ENCODE measurements at regions not wholly inside any gene's neighbourhood (a gene's known extent, or its start where the extent isn't known, plus 50 kb on each side); places are given as distances from the start of the nearest gene placed in this dataset.

- no peak overlapping the region for H3K4me3 Mint-ChIP-seq
These were observed 2351.4 kb downstream of the PCDH7 start for GRCh38 chr4:33071535-33071934.

DNA sequence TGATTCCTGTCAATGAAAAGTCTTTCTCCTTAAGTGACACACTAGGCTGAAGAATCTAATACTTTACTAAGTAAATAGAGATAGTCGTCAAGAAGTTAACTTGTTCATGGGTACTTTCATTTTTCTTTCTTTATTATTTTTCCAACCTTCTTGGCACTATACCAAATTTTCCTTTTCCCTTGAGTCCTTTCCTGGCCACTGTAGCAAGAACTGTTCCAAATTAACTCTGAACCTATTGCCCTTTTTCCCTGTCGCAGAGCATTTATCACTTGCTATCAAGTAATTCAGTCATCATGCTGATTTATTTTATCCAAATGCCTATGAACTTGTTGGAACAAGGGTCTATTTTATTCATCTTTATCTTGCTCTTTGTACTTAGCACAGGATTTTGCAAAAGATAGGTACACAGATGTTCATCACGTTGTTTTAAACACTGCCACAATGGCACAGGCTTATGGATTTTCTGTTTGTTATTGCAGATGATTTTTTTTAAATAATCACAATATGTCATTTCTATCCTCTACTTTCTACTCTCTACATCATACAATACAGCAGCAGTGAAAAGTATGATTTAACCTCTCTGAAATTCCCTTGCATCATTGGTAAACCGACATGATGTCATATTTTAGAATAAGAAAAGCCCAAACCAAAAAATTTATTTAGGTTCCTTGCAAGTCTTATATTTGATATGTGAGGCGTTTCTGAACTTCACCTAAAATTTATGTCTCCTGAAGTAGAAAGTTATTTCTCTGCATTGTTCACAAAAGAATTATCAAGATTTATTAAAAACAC is 2352.3 kb downstream of the PCDH7 start:
- Mint-ChIP-seq H3K27ac (no peak overlapping the region), H3K9me3 (peaks cover 6% of the 10 kb centered on the region), H3K4me3 (no peak overlapping the region), H3K27me3 (no peaks in the 10 kb centered on the region), H3K36me3 (ENCODE audit: low read depth) (no peaks in the 10 kb centered on the region), H3K4me1 (no peaks in the 10 kb centered on the region)
- no peak for TF ChIP-seq CTCF (IDR thresholded peaks at IDR 0.05)
- no peak for ATAC-seq (ENCODE audit: low read depth)
- POLR2A ChIA-PET: no interaction called here
- DNase-seq: no peak
- intact Hi-C loops (cut with micrococcal nuclease): no loop called here
- CTCF ChIA-PET: no interaction called here

More at GRCh38 chr4:33071535-33071934, 2351.4 kb downstream of the PCDH7 start:
- DNase-seq (no peak), ATAC-seq (ENCODE audit: low read depth) (no peak)
- Mint-ChIP-seq H3K4me1 (no peaks in the 10 kb centered on the region), H3K9me3 (peaks cover 6% of the 10 kb centered on the region), H3K27me3 (no peaks in the 10 kb centered on the region), H3K36me3 (ENCODE audit: low read depth) (no peaks in the 10 kb centered on the region), H3K27ac (no peak overlapping the region)
- ChIA-PET POLR2A (no interaction called here), CTCF (no interaction called here)
- intact Hi-C loops (cut with micrococcal nuclease): no loop called here
- TF ChIP-seq CTCF (IDR thresholded peaks at IDR 0.05): no peak

DNA sequence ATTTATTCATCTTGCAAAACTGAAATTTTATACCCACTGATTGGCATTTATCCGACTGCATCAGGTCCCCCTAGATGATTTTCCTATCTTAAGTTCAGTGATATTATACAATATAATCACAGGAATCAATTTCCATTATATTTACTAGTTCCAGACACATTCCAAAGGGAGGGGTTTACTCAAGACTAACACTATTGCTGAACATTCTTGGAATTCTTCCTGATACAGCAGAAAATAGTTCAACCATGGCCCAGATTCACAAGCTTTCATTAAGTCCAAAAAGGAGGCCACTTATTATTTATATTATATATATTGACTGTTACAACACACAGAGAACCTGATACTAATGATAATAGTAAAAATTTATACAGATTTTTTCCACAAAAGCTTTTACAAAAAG is 2353.6 kb downstream of the PCDH7 start:
- Mint-ChIP-seq H3K9me3 (peaks cover 6% of the 10 kb centered on the region), H3K4me3 (no peak overlapping the region), H3K27me3 (no peaks in the 10 kb centered on the region), H3K4me1 (no peaks in the 10 kb centered on the region), H3K36me3 (ENCODE audit: low read depth) (no peaks in the 10 kb centered on the region), H3K27ac (no peak overlapping the region)
- DNase-seq (no peak), ATAC-seq (ENCODE audit: low read depth) (no peak)
- ChIA-PET CTCF (no interaction called here), POLR2A (no interaction called here)
- no peak for TF ChIP-seq CTCF (IDR thresholded peaks at IDR 0.05)
- intact Hi-C loops (cut with micrococcal nuclease): no loop called here

DNA sequence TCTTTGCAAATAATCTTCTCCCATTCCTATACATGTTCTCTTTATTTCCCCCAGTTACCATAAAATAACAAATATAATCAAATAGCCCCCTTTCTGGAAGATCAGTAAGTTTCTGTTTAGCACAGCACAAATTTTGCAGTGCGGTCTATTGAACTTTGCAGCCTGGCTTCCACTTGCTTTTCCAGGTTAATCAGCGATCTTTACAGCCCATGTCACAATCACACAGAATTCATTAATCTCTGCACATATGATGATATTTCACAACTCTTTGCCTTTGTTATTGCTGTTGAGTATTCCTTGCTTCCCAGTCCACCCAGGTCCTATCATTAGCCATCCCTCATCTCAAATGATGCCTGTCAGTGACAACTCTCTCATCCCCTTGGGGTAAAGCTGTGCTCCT is 2358.0 kb downstream of the PCDH7 start:
- POLR2A ChIA-PET: no interaction called here
- CTCF ChIA-PET: no interaction called here
- Mint-ChIP-seq H3K4me3 (no peak overlapping the region), H3K4me1 (no peaks in the 10 kb centered on the region), H3K36me3 (ENCODE audit: low read depth) (no peaks in the 10 kb centered on the region), H3K27me3 (no peaks in the 10 kb centered on the region), H3K9me3 (peaks cover 7% of the 10 kb centered on the region), H3K27ac (no peak overlapping the region)
- intact Hi-C loops (cut with micrococcal nuclease): no loop called here
- no peak for TF ChIP-seq CTCF (IDR thresholded peaks at IDR 0.05)
- DNase-seq (no peak), ATAC-seq (ENCODE audit: low read depth) (no peak)

DNA sequence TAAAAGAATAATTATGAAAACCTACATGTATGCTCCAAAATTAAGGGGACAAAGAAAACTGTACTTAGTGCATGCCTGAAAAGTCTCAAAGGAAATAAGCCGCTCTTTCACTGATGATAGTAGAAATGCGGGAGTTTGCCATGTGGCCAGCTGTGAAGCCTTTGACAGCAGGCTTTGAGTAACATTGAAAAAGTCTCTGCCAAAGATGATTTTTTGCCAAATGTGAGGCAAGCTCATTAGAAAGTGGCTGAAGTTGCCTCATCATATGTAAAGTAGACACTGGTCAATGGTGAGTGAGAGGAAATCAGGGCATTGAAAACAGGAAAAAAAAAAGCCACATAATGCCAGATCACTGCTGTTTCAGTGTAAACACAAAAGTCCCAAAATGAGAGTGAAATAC is 2360.1 kb downstream of the PCDH7 start:
- no peaks in the 10 kb centered on the region for H3K27me3 Mint-ChIP-seq
- no peak overlapping the region for H3K27ac Mint-ChIP-seq
- ChIA-PET POLR2A (no interaction called here), CTCF (no interaction called here)
- intact Hi-C loops (cut with micrococcal nuclease): no loop called here
- ATAC-seq (ENCODE audit: low read depth) (no peak), DNase-seq (no peak)
- H3K36me3 Mint-ChIP-seq (ENCODE audit: low read depth): no peaks in the 10 kb centered on the region
- no peak for TF ChIP-seq CTCF (IDR thresholded peaks at IDR 0.05)
- H3K9me3 Mint-ChIP-seq: peaks cover 7% of the 10 kb centered on the region
- no peaks in the 10 kb centered on the region for H3K4me1 Mint-ChIP-seq
- no peak overlapping the region for H3K4me3 Mint-ChIP-seq

Measured in activated B cell treated with CpG ODN at 0.5 μM for 24 hours (primary cell).